Vagina (tissue), 2 donors: ENCODE measurements at regions not wholly inside any gene's neighbourhood (a gene's known extent, or its start where the extent isn't known, plus 50 kb on each side); places are given as distances from the start of the nearest gene placed in this dataset.

ENCODE experiments used
- DNase-seq, 2 donors: peaks; one replicate each; pipeline ENCODE4 v3.0.0-alpha.2; 2017; ENCODE audit errors: extremely low spot score in 2 of 2
- H3K27ac ChIP-seq: fragments of 200-600 bp; sonication (generic); one replicate; pipeline ENCODE4 v1.5.1; 2019
- H3K27me3 ChIP-seq: fragments of 200-600 bp; sonication (generic); one replicate; pipeline ENCODE4 v1.5.1; 2019
- H3K36me3 ChIP-seq, 2 donors: fragments of 200-600 bp; sonication (generic); one replicate each; pipeline ENCODE4 v1.5.1; 2017 to 2019
- H3K4me1 ChIP-seq: fragments of 200-600 bp; sonication (generic); one replicate; pipeline ENCODE4 v1.5.1; 2019
- H3K4me3 ChIP-seq, 2 donors: fragments of 200-600 bp; sonication (generic); 1 replicate in 1 of 2; 2 replicates in 1 of 2; pipeline ENCODE4 v1.5.1; 2016 to 2019
- H3K9me3 ChIP-seq: fragments of 200-600 bp; sonication (generic); one replicate; pipeline ENCODE4 v1.5.1; 2019
- POLR2A ChIP-seq, 2 donors: fragments of 450-650 bp; IDR thresholded peaks; one replicate each; pipeline ENCODE4 v1.6.1; 2017; ENCODE audit warnings: antibody characterized with exemption in 2 of 2, mild to moderate bottlenecking in 2 of 2, moderate library complexity in 2 of 2
- POLR2AphosphoS5 ChIP-seq, 2 donors: sonication (generic); formaldehyde crosslinking; IDR thresholded peaks; one replicate each; pipeline ENCODE4 v1.9.0; 2017; ENCODE audit warnings: antibody characterized with exemption in 2 of 2, mild to moderate bottlenecking in 2 of 2, low read depth in 1 of 2; ENCODE audit not compliant: insufficient read depth in 1 of 2
- intact Hi-C: fragments of 100-400 bp; cut with DNase I; formaldehyde crosslinking; loops from one replicate; pipeline ENCODE4 v1.15.1; 2023
- TF ChIP-seq, protein P1 (sequence below), 3 experiments: fragments of 450-650 bp in 2 of 3; fragments of 200-600 bp in 1 of 3; sonication (generic) in 1 of 3; IDR thresholded peaks; one replicate each; pipeline ENCODE4 v1.5.1; 2017 to 2019; ENCODE audit warnings: antibody characterized with exemption in 3 of 3, mild to moderate bottlenecking in 2 of 3, moderate library complexity in 2 of 3

DNA sequence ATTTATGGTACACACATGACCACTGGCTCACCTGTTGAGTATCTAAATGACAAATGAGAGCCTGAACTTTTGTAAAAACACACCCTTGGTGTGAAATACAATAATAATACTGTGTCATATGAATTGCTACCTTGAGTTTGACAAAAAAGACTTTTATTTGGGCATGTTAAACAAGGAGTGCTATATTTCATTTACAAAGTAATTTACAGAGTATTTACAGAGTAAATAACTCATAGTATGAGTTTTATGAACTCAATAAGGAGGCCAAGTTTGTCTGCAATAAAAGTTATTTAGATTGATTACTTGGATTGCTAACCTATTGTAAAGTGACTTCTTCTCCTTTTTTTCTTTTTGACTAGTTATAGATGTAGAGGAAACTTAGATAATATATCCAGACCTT is 146.0 kb upstream of the NUDT12 start:
- Histone ChIP-seq H3K9me3 (no peaks in the 10 kb centered on the region), H3K36me3 (no peaks in the 10 kb centered on the region), H3K27me3 (no peaks in the 10 kb centered on the region), H3K27ac (no peak overlapping the region), H3K4me3 (no peak overlapping the region), H3K4me1 (no peaks in the 10 kb centered on the region)
- intact Hi-C loops: no loop called here
- DNase-seq: no peak
- TF ChIP-seq POLR2AphosphoS5 (IDR thresholded peaks at IDR 0.05; ENCODE audit: insufficient read depth in 1 of 2, low read depth in 1 of 2): no peak
- TF ChIP-seq POLR2A (IDR thresholded peaks at IDR 0.05): no peak
- TF ChIP-seq, protein P1, sequence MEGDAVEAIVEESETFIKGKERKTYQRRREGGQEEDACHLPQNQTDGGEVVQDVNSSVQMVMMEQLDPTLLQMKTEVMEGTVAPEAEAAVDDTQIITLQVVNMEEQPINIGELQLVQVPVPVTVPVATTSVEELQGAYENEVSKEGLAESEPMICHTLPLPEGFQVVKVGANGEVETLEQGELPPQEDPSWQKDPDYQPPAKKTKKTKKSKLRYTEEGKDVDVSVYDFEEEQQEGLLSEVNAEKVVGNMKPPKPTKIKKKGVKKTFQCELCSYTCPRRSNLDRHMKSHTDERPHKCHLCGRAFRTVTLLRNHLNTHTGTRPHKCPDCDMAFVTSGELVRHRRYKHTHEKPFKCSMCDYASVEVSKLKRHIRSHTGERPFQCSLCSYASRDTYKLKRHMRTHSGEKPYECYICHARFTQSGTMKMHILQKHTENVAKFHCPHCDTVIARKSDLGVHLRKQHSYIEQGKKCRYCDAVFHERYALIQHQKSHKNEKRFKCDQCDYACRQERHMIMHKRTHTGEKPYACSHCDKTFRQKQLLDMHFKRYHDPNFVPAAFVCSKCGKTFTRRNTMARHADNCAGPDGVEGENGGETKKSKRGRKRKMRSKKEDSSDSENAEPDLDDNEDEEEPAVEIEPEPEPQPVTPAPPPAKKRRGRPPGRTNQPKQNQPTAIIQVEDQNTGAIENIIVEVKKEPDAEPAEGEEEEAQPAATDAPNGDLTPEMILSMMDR (IDR thresholded peaks at IDR 0.05): no peak

DNA sequence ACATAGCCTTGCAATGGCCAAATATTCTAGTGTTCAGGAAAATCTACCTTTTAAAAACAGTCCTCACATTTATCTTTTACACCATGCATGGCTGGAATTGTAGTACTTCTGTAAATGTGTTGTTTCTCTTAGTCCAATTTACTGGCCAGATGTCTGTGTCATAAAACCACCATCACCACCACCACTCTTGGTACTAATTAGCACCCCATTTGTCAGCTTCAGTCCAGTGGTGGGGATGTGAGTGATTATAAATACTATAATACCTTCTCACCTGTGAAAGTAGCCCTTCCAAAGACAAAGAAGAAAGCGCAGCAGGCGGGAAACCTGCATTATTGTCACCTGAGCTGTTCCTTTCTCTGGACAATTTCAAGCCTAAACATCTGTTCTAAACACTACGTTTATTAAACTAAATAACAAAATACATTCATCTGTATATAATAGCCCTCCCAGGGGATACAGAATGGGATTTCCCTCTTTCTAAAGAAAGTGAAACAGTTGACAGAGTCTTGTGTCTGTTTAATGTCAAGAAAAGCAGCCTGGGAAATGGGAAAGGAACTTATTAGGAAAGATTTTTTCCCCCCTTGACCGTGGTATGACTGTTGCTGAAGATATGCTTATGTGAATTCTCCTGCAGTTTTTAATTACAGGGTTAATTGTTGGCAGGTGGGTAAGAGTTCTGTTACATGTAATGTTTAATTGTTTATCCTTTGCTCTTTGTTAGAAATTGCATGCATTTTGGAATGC is 144.5 kb upstream of the NUDT12 start:
- no peak overlapping the region for H3K27ac ChIP-seq
- H3K4me3 ChIP-seq: no peak overlapping the region
- no peaks in the 10 kb centered on the region for H3K36me3 ChIP-seq
- TF ChIP-seq, protein P1 (IDR thresholded peaks at IDR 0.05): no peak
- TF ChIP-seq POLR2AphosphoS5 (IDR thresholded peaks at IDR 0.05; ENCODE audit: insufficient read depth in 1 of 2, low read depth in 1 of 2) (no peak), POLR2A (IDR thresholded peaks at IDR 0.05) (no peak)
- H3K27me3 ChIP-seq: no peaks in the 10 kb centered on the region
- no peak for DNase-seq
- H3K9me3 ChIP-seq: no peaks in the 10 kb centered on the region
- H3K4me1 ChIP-seq: no peaks in the 10 kb centered on the region
- intact Hi-C loops: no loop called here

DNA sequence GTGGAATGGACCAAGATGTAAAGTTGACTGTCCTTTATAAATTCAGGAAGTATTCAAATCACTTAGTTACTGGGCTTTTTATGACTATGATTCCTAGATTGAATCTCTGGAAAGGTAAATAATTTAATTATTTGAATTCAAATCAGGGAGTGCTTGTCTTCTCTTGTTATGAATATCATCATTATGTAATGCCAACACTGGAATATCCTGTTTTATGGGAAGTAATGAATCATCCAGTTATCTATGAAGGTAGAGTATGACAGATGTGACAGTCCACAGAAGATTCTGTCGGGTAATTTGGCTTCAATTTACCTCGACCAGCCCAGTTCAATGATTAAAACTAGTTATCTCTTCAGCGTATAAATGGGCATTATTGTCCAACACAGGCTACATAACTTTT is 141.0 kb upstream of the NUDT12 start:
- Histone ChIP-seq H3K36me3 (no peaks in the 10 kb centered on the region), H3K4me1 (no peaks in the 10 kb centered on the region), H3K27ac (no peak overlapping the region), H3K4me3 (no peak overlapping the region), H3K27me3 (no peaks in the 10 kb centered on the region), H3K9me3 (no peaks in the 10 kb centered on the region)
- TF ChIP-seq, protein P1 (IDR thresholded peaks at IDR 0.05): no peak
- TF ChIP-seq POLR2AphosphoS5 (IDR thresholded peaks at IDR 0.05; ENCODE audit: insufficient read depth in 1 of 2, low read depth in 1 of 2): no peak
- no peak for TF ChIP-seq POLR2A (IDR thresholded peaks at IDR 0.05)
- no peak for DNase-seq
- intact Hi-C loops: no loop called here

DNA sequence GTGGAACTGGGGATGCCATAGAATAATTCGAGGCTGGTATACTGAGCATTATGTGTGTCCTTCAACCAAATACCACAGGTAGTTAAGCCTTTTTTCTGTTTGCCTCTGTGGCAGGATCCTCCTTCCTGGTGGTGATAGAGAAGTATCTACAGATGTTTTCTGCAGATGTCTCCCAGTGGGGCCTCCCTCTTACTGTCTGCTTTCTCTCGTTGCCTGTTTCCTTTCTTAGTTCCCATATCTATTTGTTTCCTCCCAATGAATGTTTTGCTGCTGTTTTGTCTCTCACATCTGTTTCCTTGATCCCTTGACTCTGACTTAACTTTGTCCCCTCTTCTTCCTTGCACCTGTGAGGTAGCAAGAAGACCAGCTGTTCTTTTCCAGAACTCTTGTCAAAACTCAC is 130.9 kb upstream of the NUDT12 start:
- Histone ChIP-seq H3K36me3 (no peaks in the 10 kb centered on the region), H3K9me3 (no peaks in the 10 kb centered on the region), H3K27ac (no peak overlapping the region), H3K4me3 (no peak overlapping the region), H3K27me3 (no peaks in the 10 kb centered on the region), H3K4me1 (no peaks in the 10 kb centered on the region)
- intact Hi-C loops: no loop called here
- no peak for DNase-seq
- TF ChIP-seq POLR2AphosphoS5 (IDR thresholded peaks at IDR 0.05; ENCODE audit: insufficient read depth in 1 of 2, low read depth in 1 of 2) (no peak), POLR2A (IDR thresholded peaks at IDR 0.05) (no peak)
- TF ChIP-seq, protein P1 (IDR thresholded peaks at IDR 0.05): no peak

DNA sequence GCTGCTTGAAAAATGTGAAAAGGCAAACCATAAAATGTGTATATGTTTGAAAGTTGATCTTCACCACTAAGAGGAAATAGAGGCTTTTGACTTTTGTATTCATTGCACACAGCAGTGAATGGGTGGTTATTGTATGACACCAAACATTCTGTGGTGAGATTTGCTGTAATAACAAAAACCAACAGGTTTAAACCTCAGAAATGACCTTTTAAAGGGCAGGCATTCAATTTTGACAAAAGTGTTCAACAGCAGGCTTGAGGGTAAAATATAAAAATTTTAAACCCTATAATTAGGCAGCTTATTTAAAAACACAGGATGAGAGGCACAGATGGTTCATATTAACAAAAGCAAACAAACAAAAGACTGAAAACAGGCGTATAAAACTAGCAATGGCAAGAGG is 128.1 kb upstream of the NUDT12 start:
- intact Hi-C loops: no loop called here
- Histone ChIP-seq H3K27ac (no peak overlapping the region), H3K4me1 (no peaks in the 10 kb centered on the region), H3K9me3 (no peaks in the 10 kb centered on the region), H3K4me3 (no peak overlapping the region), H3K27me3 (no peaks in the 10 kb centered on the region), H3K36me3 (no peaks in the 10 kb centered on the region)
- DNase-seq: no peak
- no peak for TF ChIP-seq POLR2A (IDR thresholded peaks at IDR 0.05)
- TF ChIP-seq, protein P1 (IDR thresholded peaks at IDR 0.05): no peak
